ENCODE measurements at regions not wholly inside any gene's neighbourhood (a gene's known extent, or its start where the extent isn't known, plus 50 kb on each side); places are given as distances from the start of the nearest gene placed in this dataset.
"Not testable (repeated sequence)": the region's sequence is repeated elsewhere in the genome, so short reads cannot be mapped to it uniquely, and the experiment has no call there.

DNA sequence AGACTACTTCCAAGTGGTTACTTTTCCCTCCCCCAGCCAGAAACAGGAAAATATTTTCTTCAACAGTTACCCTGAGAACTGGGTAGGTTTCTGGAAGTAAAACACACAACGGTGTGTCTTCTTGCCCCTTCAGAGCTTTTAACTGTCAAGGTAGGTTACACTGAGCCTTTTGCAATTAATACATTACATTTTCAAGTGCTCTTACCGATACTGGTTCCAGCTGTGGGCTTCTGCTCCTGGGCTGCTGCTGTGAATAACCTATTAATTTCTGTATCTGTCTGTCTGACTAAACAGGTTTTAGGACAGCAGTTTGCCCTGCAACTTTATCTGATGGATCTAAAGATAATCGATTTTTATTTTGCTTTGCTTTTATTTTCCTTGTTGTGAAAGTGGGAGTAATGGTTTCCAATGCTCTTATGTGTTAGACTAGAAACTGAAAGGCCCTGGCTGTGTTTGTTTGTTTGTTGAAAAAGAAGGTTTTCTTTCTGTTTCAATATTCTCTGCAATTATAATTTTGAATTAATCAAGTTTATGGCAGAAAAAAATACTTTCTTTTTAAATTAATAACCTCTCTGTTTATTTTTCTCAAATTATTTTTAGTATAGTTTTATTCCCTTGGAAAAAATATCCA, 196.7 kb upstream of the SLITRK6 start:
- TF ChIP-seq, protein P1, sequence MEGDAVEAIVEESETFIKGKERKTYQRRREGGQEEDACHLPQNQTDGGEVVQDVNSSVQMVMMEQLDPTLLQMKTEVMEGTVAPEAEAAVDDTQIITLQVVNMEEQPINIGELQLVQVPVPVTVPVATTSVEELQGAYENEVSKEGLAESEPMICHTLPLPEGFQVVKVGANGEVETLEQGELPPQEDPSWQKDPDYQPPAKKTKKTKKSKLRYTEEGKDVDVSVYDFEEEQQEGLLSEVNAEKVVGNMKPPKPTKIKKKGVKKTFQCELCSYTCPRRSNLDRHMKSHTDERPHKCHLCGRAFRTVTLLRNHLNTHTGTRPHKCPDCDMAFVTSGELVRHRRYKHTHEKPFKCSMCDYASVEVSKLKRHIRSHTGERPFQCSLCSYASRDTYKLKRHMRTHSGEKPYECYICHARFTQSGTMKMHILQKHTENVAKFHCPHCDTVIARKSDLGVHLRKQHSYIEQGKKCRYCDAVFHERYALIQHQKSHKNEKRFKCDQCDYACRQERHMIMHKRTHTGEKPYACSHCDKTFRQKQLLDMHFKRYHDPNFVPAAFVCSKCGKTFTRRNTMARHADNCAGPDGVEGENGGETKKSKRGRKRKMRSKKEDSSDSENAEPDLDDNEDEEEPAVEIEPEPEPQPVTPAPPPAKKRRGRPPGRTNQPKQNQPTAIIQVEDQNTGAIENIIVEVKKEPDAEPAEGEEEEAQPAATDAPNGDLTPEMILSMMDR (conservative IDR thresholded peaks at IDR 0.05): no peak
- peak overlapping the region; percentile 49 for H3K27ac ChIP-seq

DNA sequence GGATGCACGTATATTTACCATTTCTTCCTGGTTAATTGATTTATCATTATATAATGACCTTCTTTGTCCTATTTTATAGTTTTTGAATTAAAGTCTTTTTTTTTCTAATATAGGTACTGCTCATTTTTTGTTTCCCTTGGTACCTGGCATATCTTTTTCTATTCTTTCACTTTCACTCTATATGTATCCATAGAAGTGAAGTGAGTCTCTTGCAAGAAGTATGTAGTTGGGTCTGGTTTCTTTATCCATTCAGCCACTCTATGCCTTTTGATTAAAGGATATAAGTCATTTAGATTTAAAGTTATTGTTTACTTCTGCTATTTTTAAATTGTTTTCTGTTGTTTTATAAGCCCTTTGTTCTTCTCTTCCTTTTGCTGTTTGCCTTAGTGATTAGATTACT, 194.3 kb upstream of the SLITRK6 start:
- H3K27ac ChIP-seq: no peak overlapping the region
- TF ChIP-seq, protein P1 (conservative IDR thresholded peaks at IDR 0.05): no peak

GRCh38 chr13:85990397-85990796, 191.2 kb upstream of the SLITRK6 start:
- TF ChIP-seq, protein P1 (conservative IDR thresholded peaks at IDR 0.05): no peak
- no peak overlapping the region for H3K27ac ChIP-seq

DNA sequence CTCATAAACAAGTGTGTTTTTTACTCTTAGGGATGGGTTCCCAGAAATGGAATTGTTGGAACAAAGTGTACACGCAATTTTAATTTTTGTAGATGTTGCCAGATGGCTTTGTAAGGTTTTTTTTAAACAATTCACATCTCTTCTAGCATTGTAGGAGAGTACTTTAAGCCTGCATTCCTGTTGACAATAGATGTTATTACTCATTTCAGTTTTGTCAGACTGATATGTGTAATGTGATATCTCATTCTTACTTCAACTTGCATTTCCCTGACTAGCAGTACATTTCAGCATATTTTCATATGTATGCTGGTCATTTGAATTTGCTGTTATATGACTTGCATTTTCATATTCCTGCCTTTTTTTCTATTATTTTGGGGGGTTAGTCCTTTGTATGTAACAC, 186.6 kb upstream of the SLITRK6 start:
- TF ChIP-seq, protein P1 (conservative IDR thresholded peaks at IDR 0.05): no peak
- no peak overlapping the region for H3K27ac ChIP-seq

- TF ChIP-seq, protein P1 (conservative IDR thresholded peaks at IDR 0.05): no peak
- no peak overlapping the region for H3K27ac ChIP-seq
Observed at GRCh38 chr13:85982102-85982501, 182.9 kb upstream of the SLITRK6 start.

DNA sequence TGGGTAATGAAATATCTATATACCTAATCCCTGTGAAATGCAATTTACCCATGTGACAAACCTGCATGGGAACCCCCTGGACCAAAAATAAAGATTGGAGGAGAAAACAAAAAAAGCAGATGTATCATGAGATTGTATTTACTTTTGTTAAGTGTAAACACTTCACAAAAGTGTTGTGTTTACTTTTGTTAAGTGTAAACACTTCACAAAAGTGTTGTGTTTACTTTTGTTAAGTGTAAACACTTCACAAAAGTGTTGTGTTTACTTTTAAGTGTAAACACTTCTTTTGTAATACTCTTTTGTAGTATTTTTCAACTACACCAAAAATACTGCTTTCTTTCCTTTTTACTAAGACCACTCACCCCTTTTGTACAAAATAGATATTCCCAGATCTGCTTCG, 181.2 kb upstream of the SLITRK6 start:
- not testable (repeated sequence) for H3K27ac ChIP-seq

- TF ChIP-seq, protein P1 (conservative IDR thresholded peaks at IDR 0.05): no peak
Observed at GRCh38 chr13:85976242-85976641, 177.0 kb upstream of the SLITRK6 start.

DNA sequence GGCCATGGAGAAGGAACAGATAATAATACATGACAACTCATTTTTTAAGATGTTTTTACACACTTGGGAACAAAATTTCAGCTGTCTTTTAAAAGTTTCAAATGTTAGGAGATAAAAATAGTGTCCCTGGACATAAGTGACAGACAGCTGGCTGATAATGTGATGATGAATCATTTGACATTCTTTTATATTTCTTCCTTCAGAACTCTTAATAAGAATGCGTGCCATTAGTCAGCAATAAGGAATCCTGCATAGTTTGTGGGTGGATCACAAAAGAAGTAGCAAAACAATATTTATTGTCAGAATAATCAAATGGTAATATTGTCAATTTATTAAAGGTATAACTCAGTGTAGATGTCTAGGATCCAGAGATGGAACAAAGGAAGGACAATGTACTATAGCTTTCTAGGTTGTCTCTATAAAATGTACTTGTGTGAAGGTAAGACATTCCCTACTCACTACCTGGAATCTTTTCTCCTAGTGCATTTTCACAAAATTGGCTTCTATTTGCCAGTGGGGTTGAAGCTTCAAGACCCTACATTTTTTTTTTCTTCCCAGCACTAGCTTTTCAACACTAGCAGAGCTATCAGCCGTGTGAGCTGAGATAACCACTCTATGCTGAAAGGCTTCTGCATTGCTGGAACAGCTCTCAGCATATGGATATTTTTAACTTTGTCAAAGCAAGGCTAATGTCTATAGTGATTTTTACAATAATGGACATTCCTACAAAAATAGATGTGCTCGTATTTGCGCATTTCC, 175.6 kb upstream of the SLITRK6 start:
- H3K27ac ChIP-seq: no peak overlapping the region
- TF ChIP-seq, protein P1 (conservative IDR thresholded peaks at IDR 0.05): no peak

More at GRCh38 chr13:85976242-85976641, 177.0 kb upstream of the SLITRK6 start:
- H3K27ac ChIP-seq: no peak overlapping the region

All from VCaP (cell line).